PFSK-1 (cell line): ENCODE measurements at regions not wholly inside any gene's neighbourhood (a gene's known extent, or its start where the extent isn't known, plus 50 kb on each side); places are given as distances from the start of the nearest gene placed in this dataset.

Experiments used
- FOXP2 ChIP-seq: optimal IDR thresholded peaks from 2 replicates; pipeline ENCODE3; 2011; ENCODE audit warnings: borderline replicate concordance, control low read depth, inconsistent platforms; ENCODE audit not compliant: insufficient read depth; ENCODE audit errors: extremely low read length, extremely low read depth
- POLR2AphosphoS5 ChIP-seq: IDR thresholded peaks from 2 replicates; pipeline ENCODE4 v1.6.1; 2012; ENCODE audit warnings: low read depth, mild to moderate bottlenecking, control low read depth, low read length, moderate library complexity
- SIN3A ChIP-seq: IDR thresholded peaks from 2 replicates; pipeline ENCODE4 v1.6.1; 2012; ENCODE audit warnings: mild to moderate bottlenecking, low read length, moderate library complexity, borderline replicate concordance; ENCODE audit not compliant: insufficient read depth
- TAF1 ChIP-seq: IDR thresholded peaks from 2 replicates; pipeline ENCODE4 v1.6.1; 2012; ENCODE audit warnings: low read length, control low read depth, borderline replicate concordance; ENCODE audit not compliant: insufficient read depth
- TF ChIP-seq, protein P1 (sequence below), 2 experiments: IDR thresholded peaks; 2 replicates each; pipeline versions ENCODE4 v1.6.1 to v1.8.0; 2011 to 2012; ENCODE audit warnings: low read depth in 2 of 2, low read length in 2 of 2, control low read depth in 1 of 2, inconsistent platforms in 1 of 2, mild to moderate bottlenecking in 1 of 2, moderate library complexity in 1 of 2; ENCODE audit not compliant: insufficient read depth in 1 of 2

DNA sequence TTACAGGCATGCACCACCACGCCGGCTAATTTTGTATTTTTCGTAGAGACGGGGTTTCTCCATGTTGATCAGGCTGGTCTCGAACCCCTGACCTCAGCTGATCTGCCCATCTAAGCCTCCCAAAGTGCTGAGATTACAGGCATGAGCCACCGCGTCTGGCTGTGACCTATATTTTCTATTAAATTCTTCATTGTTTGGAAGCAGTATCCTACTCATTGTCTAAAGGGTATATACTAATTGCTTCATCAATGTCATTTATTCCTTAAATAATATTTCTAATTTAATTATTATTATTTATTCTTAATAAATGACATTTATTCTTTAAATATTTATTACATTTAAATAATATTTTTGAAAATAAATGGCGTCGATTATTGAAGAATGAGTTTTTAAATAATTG lies 817.3 kb upstream of the API5 start:
- TF ChIP-seq, protein P1, sequence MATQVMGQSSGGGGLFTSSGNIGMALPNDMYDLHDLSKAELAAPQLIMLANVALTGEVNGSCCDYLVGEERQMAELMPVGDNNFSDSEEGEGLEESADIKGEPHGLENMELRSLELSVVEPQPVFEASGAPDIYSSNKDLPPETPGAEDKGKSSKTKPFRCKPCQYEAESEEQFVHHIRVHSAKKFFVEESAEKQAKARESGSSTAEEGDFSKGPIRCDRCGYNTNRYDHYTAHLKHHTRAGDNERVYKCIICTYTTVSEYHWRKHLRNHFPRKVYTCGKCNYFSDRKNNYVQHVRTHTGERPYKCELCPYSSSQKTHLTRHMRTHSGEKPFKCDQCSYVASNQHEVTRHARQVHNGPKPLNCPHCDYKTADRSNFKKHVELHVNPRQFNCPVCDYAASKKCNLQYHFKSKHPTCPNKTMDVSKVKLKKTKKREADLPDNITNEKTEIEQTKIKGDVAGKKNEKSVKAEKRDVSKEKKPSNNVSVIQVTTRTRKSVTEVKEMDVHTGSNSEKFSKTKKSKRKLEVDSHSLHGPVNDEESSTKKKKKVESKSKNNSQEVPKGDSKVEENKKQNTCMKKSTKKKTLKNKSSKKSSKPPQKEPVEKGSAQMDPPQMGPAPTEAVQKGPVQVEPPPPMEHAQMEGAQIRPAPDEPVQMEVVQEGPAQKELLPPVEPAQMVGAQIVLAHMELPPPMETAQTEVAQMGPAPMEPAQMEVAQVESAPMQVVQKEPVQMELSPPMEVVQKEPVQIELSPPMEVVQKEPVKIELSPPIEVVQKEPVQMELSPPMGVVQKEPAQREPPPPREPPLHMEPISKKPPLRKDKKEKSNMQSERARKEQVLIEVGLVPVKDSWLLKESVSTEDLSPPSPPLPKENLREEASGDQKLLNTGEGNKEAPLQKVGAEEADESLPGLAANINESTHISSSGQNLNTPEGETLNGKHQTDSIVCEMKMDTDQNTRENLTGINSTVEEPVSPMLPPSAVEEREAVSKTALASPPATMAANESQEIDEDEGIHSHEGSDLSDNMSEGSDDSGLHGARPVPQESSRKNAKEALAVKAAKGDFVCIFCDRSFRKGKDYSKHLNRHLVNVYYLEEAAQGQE (IDR thresholded peaks at IDR 0.05; ENCODE audit: insufficient read depth in 1 of 2, low read depth in 2 of 2, low read length in 2 of 2): no peak
- no peak for TF ChIP-seq POLR2AphosphoS5
- no peak for TF ChIP-seq TAF1
- TF ChIP-seq SIN3A: no peak
- no peak for TF ChIP-seq FOXP2

DNA sequence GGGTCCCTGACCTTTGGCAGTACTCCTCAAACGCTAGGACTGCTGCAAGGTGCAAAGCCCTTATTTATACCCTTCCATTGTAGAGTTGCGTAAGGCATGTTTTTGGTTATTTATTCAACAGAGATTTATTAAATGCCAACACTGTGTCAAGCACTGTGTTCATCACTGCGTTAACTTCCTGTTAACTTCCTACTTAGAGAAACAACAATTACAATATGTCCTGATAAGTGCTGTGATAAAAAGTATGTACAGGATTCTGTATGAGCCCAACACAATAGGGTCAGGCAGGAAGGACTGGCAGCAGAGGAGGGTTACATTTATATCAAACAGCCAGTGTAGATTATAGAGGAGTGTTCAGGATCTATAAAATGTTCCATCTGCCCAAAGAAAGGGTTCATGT lies 812.8 kb upstream of the API5 start:
- TF ChIP-seq TAF1 (no peak), SIN3A (no peak), FOXP2 (no peak), POLR2AphosphoS5 (no peak)
- TF ChIP-seq, protein P1 (IDR thresholded peaks at IDR 0.05; ENCODE audit: insufficient read depth in 1 of 2, low read depth in 2 of 2, low read length in 2 of 2): no peak

DNA sequence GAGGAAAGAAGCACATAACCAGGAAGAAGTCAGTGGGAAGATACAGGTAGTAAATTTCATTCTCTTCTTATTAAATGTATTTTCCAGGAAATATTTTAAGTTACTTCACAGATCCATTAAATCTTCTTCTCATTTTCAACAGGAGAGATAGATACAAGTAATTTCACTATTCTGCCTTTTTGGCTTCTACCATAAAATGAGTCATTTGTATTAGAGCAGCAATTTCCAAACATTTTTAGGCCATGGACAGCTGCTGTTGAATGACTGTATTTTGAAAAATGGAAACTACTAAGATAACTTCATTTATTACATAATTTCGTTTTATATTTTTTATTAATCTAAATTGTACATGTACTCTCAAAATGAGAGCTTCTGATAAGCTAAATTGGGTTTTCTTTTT lies 809.6 kb upstream of the API5 start:
- no peak for TF ChIP-seq SIN3A

DNA sequence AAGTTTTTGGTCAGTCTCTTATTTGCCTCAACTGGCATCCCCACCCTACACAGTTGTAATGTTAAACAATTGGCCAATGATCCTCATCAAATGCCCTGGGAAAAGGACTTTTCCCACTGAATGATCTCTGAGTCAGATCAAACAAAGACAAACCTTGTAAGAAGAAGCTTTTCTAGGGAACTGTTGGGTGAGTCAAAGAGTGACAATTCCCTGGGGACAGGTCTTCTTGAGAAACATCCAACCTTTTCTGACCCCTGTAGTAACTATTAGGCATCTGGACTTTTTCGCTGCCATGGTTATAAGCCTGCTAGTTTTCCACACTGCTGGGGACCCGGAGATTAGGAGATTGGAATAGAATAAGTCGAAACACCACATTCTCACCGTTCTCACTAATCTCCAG lies 789.8 kb upstream of the API5 start:
- no peak for TF ChIP-seq POLR2AphosphoS5
- TF ChIP-seq SIN3A: no peak
- TF ChIP-seq, protein P1 (IDR thresholded peaks at IDR 0.05; ENCODE audit: insufficient read depth in 1 of 2, low read depth in 2 of 2, low read length in 2 of 2): no peak
- no peak for TF ChIP-seq FOXP2
- TF ChIP-seq TAF1: no peak

DNA sequence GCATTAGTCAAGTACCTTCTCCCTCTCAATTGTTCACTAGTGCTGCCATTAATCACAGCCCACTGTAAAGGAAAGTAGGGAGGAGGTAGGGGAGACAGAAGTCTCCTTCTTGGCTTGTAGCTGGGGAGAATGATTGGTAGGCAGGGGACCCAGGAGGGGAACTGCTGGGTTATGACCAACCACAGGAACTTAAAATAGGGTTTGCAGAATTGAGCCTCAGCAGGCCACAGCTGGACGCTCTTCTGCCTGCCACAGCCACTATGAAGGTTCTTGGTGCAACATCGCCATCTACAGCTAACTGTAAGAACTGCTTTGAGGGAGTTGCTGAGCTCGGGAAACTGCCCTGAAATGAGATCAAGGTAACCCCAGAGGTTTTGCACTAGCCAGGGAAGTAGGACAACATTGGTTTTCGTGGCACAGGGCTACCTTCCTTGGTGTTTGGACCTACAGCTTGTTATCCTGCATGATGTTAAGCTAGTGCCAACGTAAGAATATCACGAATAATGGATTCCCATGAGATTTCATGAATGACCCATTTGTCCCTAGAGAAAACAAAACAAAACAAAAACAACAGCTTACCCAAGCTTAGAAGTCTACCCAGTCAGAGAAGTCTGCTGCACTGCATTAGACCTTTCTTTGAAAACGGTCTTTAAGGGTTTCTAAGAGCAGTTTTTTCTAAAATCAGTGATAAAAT lies 787.1 kb upstream of the API5 start:
- TF ChIP-seq POLR2AphosphoS5 (no peak), SIN3A (no peak), FOXP2 (no peak), TAF1 (no peak)
- TF ChIP-seq, protein P1 (IDR thresholded peaks at IDR 0.05; ENCODE audit: insufficient read depth in 1 of 2, low read depth in 2 of 2, low read length in 2 of 2): no peak
